ENCODE measurements at regions not wholly inside any gene's neighbourhood (a gene's known extent, or its start where the extent isn't known, plus 50 kb on each side); places are given as distances from the start of the nearest gene placed in this dataset.

DNA sequence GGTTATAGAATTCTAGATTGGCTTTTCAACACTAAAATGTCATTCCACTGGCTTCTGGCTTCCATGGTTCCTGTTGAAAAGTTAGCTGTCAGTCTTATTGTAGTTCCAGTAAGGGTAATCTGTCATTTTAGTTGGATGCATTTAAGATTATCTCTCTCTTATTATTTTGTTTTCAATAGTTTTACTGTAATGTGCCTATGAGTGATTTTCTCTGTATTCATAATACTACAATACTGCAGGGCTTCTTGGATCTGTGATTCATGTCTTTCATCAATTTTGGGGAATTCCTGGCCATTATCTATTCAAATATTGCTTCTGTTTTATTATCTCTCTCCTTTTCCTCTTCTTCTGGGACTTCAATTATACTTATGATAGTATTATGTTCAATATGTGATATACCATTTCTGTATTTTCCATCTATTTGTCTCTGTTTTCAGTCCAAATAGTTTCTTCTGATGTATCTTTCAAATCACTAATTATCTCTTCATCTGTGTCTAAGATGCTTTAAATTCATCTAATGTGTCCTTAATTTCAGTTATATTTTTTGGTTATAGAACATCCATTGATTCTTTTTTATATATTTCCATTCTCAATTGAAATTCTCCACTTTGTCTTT is 101.5 kb downstream of the KCTD15 start:
- DNase-seq (ENCODE audit: low read depth in 2 of 2) = no peak

GRCh38 chr19:33900817-33901216 is 104.1 kb downstream of the KCTD15 start:
- DNase-seq (ENCODE audit: low read depth in 2 of 2) = no peak

DNA sequence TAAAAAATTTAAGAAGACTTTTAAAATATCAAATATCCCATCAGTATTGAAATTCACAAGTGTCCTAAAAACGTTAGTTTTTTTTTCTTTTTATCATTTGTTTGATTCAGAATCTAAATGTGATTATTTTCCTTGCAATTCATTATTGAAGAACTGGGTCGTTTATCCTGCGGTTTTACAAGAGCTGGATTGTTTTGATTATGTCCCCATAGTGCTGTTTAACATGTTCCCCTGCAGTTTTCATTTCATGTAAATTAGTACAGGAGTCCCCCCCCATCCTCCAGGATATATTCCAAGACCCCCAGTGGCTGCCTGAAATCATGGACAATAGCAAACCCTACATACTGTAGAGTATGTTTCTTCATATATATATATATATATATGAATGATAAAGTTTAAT is 105.7 kb downstream of the KCTD15 start:
- no peak for DNase-seq (ENCODE audit: low read depth in 2 of 2)

DNA sequence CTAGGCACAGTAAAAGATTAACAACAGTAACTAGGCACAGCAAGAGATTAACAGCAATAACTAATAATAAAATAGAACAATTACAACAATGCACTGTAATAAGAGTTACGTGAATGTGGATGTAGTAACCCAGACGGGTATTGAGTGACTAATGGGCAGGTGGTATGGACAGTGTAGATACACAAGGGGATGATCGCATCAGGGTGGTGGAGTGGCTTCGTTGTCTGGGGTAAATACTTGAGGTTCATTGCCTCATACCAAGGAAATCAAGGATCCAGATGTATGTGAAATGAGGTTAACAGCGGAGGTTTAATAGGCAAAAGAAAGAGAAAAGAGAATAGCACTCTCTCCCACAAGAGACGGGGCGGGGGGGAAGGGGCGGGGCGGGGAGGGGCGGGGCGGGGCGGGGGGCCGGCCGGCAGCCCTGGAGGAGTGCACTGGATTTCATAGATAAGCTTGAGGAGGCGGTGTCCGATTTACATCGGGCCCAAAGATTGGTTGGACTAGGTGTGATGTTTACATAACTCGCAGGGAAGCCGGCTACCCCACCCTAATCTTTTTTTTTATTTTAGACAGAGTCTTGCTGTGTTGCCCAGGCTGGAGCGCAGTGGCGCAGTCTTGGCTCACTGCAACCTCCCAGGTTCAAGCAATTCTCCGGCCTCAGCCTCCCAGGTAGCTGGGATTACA is 106.3 kb downstream of the KCTD15 start:
- no peak for DNase-seq (ENCODE audit: low read depth in 2 of 2)

DNA sequence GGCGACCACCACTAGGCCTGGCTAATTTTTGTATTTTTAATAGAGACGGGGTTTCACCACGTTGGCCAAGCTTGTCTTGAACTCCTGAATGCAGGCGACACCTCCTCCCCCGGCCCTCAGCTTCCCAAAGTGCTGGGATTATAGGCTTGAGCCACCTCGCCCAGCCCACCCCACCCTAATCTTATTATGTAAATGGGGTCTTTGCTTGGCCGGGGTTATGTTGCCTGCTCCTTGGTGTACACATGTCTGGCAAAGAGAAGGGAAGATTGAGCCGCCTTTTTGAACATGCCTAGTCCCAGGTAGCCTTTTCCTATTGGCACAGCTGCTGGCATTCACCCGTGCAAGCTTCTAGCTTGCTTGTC is 106.8 kb downstream of the KCTD15 start:
- DNase-seq (ENCODE audit: low read depth in 2 of 2) = no peak

DNA sequence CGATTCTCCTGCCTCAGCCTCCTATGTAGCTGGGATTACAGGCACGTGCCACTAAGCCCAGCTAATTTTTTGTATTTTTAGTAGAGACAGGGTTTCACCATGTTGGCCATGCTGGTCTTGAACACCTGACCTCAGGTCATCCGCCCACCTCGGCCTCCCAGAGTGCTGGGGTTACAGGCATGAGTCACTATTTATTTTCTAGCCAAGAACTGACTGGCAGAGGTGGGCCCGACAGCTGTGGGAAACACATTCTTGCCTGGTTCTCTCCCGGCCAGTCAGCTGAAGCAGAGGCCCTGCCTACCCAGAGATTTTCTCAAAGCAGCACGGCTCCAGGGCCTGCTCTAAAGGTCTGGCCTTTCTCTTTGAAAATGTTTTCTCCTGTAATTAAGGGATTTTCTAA is 108.0 kb downstream of the KCTD15 start:
- no peak for DNase-seq (ENCODE audit: low read depth in 2 of 2)

- no peak for DNase-seq (ENCODE audit: low read depth in 2 of 2)
Measured at GRCh38 chr19:33905473-33905936, 108.8 kb downstream of the KCTD15 start.

GRCh38 chr19:33905937-33906577 is 109.4 kb downstream of the KCTD15 start:
- DNase-seq (ENCODE audit: low read depth in 2 of 2) = no peak

GRCh38 chr19:33906578-33907335 is 110.1 kb downstream of the KCTD15 start:
- DNase-seq (ENCODE audit: low read depth in 2 of 2) = no peak

- DNase-seq (ENCODE audit: low read depth in 2 of 2) = no peak
Measured at GRCh38 chr19:33910922-33911321, 114.3 kb downstream of the KCTD15 start.

- DNase-seq (ENCODE audit: low read depth in 2 of 2) = no peak
Measured at GRCh38 chr19:33914599-33914998, 117.9 kb downstream of the KCTD15 start.

- no peak for DNase-seq (ENCODE audit: low read depth in 2 of 2)
Measured at GRCh38 chr19:33916792-33917191, 120.1 kb downstream of the KCTD15 start.

DNA sequence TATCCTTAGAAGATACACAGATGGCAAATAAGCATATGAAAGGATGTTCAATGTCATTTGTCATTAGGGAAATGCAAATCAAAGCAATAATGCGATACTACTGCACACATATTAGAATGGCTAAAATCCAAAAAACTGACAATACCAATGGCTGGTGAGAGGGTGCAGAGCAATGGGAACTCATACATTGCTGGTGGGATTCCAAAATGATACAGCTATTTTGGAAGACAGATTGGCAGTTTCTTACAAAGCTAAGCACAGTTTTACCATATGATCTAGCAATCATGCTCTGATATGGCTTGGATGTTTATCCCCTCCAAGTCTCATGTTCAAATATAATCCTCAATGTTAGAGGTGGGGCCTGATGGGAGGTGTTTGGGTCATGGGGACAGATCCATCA is 122.6 kb downstream of the KCTD15 start:
- no peak for DNase-seq (ENCODE audit: low read depth in 2 of 2)

DNA sequence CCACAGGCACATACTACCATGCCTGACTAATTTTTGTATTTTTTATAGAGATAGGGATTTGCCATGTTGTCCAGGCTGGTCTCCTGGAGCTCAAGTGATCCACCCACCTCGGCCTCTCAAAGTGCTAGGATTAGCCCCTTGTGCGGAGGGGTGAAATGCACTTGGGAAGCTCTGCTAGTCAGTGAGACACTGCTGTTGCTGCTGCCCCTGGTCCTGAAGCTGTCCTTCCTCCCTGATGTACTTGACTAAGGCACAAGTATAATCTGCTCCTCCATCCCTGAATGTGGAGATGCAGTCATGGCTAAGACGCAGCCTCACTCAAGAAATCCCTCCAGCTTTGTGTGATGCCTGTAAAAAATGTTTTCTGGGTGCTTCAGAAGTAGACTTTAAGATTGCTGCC is 124.5 kb downstream of the KCTD15 start:
- DNase-seq (ENCODE audit: low read depth in 2 of 2) = no peak

- no peak for DNase-seq (ENCODE audit: low read depth in 2 of 2)
Measured at GRCh38 chr19:33926306-33926705, 129.6 kb downstream of the KCTD15 start.

DNA sequence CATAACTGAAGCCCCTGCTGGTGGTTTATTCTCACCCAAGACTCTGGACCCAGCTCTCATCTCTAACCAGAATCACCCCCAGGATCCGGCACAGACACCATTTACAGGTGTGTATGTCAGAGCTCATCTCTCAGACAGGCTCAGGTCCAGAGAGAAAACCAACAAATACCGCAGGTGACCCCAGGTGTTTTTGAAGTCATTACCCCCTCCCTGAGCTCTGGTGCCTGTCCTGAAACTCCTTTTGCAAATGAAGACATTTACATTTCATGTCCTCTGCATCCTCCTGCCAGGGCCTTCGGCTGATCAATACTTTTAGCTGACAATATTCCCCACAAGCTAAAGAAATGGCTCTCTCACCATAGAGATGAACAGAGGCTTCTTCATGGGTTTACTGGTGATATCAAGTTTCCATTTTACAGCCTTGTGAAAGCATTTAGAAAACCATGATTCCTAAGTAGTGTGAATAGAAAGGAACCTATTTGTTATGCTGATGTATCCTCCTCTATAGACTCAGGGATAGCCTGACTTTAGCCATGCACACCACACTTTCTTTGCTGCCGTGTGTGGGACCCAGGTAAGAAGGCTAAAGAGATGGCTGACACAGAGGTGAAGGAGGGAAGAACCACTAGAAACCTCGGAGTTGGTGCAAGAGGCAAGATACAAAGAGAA is 131.3 kb downstream of the KCTD15 start:
- DNase-seq (ENCODE audit: low read depth in 2 of 2) = no peak

DNA sequence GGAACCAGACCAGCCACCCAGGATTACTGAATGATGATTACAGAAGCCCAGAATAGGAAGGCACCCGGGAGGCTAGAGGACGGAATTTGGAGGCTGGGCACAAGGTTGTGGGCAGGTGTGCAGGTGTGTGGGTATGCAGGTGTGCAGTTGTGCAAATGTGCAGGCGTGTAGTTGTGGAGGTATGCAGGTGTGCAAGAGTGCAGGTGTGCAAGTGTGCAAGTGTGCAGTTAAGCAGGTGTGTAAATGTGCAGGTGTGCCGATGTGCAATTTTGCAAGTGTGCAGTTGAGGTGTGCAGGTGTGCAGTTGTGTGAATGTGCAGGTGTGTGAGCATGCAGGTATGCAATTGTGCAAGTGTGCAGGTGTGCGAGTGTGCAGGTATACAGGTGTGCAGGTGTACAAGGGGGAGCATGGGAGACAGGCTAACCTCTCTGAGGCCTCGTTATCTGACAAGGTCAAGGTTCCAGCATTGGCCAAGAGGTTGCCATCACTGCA is 131.8 kb downstream of the KCTD15 start:
- no peak for DNase-seq (ENCODE audit: low read depth in 2 of 2)

- no peak for DNase-seq (ENCODE audit: low read depth in 2 of 2)
Measured at GRCh38 chr19:33933931-33934330, 137.3 kb downstream of the KCTD15 start.

- no peak for DNase-seq (ENCODE audit: low read depth in 2 of 2)
Measured at GRCh38 chr19:33938821-33939220, 142.2 kb downstream of the KCTD15 start.

- no peak for DNase-seq (ENCODE audit: low read depth in 2 of 2)
Measured at GRCh38 chr19:33941133-33941532, 144.5 kb downstream of the KCTD15 start.

DNA sequence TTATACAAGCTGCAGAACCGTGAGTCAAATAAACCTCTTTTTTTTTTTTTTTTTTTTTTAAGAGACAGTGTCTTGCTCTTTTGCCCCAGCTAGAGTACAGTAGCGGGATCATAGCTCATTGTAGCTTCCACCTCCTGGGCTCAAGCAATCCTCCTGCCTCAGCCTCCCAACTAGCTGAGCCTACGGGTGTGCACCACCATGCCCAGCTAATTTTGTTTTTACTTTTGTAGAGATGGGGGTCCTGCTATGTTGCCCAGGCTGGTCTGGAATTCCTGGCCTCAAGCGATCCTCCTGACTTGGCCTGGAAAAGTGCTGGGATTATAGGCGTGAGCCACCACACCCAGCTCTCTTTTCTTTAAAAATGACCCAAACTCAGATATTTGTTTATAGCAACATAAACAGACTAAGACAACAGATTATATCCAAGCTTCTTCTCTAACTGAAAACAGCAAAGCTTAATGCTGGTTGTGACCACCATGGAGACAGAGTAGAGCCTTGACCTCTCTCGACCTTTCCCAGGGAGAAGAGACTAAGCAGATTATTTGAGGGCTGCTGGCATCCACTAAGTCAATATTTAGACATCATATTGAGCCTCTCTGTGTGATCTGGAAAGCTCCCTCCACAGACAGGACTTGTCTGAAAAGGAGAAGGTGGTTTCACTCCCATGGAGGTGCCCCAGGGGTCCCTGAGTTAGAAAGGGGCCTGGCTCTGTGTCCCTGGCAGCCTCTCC is 150.0 kb downstream of the KCTD15 start:
- DNase-seq (ENCODE audit: low read depth in 2 of 2) = no peak
